NCI-H69 (cell line): ENCODE measurements at regions not wholly inside any gene's neighbourhood (a gene's known extent, or its start where the extent isn't known, plus 50 kb on each side); places are given as distances from the start of the nearest gene placed in this dataset.
"Not testable (repeated sequence)": the region's sequence is repeated elsewhere in the genome, so short reads cannot be mapped to it uniquely, and the experiment has no call there.

Experiments used
- DNase-seq: peaks from one replicate; lab custom pipeline; 2025; lab: John Stamatoyannopoulos, UW

GRCh38 chr14:56351861-56352260 lies 227.7 kb upstream of the TMEM260 start:
- DNase-seq: no peak

DNA sequence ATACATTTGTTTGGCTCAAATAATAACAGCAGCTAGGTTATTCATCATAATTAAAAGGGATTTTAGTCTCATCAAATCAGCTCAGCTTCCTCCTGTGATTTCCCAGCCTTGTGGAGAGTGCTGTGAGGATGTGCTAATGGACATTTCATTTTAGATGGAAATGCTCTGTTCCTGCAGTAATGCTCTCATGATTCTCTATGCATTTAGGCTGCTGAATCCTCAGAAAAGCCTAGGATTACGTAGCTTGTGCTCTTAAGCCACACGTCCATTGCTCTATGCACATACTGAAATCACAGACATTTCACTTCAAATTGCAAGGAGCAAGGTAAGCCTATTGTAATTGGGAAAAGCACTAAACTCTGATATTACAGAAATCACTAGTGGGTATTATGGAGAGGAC lies 226.6 kb upstream of the TMEM260 start:
- no peak for DNase-seq

- DNase-seq: no peak
Measured at GRCh38 chr14:56357428-56357827, 222.2 kb upstream of the TMEM260 start.

DNA sequence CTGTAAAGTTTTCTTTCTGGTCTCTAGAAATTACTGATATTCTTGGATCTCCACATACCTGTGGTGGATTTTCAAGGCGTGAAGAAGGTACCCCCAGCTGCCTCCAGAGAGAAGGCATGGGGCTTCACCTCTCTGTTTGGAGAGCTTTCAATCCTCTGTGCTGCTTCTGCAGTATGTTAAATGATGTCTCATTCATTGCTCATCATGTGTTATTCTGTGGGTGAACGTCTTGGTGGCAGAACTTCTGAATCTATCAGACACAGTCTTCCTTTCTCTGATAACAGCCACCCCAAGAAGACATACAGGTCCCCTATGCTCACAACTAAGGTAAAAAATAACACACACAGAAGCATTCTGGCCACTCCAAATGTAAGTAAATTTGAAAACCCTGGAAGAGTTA lies 221.3 kb upstream of the TMEM260 start:
- no peak for DNase-seq

DNA sequence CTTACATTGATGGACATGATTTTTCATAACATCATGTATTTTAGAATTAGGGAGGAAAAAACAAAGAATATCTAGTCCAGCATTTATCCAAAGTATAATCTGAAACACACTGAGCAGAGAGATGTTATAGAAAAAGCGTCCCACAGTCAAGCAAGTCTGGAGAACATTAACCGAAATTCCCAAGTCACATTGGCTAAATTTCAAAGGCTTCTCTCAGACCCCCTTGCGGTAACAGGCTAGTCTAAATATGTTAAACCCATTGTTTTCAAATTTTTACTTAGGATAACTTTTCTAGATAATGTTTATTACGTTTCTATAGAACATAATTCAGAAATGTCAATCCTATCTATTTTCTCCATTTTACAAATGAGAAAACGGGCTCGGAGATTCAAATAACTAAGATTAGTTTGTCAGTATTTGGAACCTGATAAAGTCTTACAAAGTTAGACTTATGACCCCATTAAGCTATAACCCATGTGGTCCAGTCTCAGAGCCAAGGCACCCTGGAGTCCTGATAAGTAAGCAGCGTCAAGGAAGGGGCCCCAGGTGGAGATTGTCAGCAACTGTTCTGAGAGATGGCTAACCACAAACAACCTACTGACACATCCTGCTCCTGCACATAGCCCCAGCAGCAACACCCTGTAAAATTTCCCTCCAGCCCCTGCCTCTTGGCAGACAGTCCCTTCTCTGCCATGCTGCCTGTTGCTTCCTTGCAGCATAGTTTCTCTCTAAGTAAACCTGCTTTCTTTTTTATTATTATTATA lies 220.6 kb upstream of the TMEM260 start:
- no peak for DNase-seq

DNA sequence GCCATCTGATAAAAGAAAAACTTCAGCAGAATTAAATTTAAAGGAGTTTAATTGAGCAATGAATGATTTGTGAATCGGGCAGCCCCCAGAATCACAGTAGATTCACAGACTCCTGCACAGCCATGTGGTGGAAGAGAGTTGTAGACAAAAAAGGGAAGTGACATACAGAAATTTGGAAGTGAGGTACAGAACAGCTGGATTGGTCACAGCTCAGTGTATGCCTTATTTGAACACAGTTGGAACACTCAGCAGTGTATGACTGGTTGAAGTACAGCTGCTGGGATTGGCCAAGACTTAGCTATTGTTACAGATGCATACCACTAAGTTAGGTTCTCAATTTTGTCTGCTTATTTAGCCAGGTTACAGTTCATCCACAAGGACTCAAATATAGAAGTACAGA lies 213.9 kb upstream of the TMEM260 start:
- DNase-seq: not testable (repeated sequence)

GRCh38 chr14:56367416-56367815 lies 212.2 kb upstream of the TMEM260 start:
- no peak for DNase-seq

GRCh38 chr14:56371737-56372136 lies 207.9 kb upstream of the TMEM260 start:
- DNase-seq: no peak

DNA sequence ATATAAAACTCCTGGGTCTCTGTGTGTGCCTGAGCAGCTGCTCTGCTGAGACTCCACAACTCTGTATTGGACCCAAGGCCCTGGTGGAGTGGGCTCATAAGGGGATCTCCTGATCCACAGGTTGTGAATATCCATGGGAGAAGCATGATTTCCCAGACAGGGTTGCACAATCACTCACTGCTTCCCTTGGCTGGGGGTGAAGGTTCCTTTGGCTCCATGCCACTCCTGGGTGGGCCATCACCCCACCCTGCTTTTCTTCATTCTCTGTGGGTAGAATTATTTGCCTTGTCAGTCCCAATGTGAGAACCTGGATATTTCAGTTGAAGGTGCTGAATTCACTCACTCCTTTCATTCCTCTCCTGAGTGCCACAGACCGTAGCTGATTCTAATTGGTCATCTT lies 205.2 kb upstream of the TMEM260 start:
- DNase-seq: no peak

DNA sequence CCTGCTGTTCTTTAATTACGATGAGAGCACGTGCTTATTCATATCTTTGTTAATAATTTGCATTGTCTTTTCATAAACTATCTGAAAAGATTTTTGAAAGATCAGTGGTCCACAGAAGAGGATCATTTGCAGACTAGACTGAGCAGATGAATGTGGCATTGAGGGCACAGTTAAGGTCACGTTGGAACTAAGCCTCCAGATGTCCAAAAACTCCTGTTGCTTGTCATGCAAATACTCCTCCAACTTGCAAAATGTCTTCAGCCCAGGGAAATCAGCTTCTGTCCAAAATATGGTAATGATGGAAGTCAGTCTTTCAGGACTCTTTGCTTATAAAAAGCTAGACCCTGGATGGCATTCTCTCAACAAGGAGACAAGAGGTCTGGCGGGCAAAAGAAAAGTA lies 201.6 kb upstream of the TMEM260 start:
- no peak for DNase-seq

DNA sequence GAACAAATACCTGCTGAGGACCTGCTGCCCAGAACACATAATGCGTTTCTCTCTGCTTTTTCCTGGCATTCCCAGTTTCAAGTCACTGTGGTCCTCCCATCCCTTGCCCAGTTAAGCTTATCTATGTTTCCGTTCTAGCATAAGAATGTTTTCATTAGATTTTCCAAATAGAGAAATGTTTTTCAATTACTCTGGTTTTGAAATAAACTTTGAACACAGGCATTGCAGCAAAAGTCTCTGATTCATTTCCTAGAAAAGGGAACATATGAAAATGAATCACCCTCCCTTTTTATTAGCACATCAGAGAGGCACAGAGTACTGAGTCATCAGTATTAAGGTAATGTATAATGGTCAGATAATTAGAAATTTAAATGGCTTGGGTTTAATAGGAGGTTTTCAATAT lies 201.1 kb upstream of the TMEM260 start:
- DNase-seq: no peak

- no peak for DNase-seq
Measured at GRCh38 chr14:56379956-56380355, 199.6 kb upstream of the TMEM260 start.

DNA sequence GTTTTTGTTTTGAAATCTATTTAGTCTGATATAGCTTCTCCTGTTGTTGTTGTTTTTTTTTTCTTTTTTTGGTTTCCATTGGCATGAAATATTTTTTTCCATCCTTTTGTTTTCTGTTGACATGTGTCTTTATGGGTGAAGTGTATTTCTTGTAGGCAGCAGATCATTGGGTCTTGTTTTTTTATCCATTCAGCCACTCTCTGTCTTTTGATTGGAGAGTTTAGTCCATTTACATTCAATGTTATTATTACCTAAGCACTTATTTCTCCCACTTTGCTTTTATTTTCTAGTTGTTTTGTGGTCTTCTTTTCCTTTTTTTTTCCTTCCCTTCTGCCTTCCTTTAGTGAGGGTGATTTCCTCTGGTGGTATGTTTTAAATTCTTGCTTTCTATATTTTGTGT lies 193.6 kb upstream of the TMEM260 start:
- DNase-seq: no peak

DNA sequence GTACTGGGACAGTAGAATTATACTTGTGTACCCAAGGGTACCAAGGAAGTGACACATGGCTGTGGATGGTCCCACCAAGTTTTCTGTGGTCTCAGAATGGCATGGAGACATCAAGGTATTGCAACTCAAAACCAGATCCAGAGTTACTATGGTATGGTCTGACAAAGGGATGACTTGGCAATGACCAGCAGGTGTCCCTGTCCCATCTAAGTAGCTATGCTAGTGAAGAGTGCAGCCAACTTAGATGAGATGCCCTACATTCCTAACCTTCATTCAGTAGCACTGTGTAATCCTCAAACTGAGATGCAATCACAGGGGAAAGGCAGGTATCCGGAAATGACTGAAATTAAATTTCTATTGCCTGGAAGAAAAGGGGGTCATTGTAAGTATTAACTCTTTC lies 188.7 kb upstream of the TMEM260 start:
- peak; percentile 58 for DNase-seq

GRCh38 chr14:56394826-56395530 lies 184.6 kb upstream of the TMEM260 start:
- no peak for DNase-seq

- no peak for DNase-seq
Measured at GRCh38 chr14:56400109-56400825, 179.3 kb upstream of the TMEM260 start.

DNA sequence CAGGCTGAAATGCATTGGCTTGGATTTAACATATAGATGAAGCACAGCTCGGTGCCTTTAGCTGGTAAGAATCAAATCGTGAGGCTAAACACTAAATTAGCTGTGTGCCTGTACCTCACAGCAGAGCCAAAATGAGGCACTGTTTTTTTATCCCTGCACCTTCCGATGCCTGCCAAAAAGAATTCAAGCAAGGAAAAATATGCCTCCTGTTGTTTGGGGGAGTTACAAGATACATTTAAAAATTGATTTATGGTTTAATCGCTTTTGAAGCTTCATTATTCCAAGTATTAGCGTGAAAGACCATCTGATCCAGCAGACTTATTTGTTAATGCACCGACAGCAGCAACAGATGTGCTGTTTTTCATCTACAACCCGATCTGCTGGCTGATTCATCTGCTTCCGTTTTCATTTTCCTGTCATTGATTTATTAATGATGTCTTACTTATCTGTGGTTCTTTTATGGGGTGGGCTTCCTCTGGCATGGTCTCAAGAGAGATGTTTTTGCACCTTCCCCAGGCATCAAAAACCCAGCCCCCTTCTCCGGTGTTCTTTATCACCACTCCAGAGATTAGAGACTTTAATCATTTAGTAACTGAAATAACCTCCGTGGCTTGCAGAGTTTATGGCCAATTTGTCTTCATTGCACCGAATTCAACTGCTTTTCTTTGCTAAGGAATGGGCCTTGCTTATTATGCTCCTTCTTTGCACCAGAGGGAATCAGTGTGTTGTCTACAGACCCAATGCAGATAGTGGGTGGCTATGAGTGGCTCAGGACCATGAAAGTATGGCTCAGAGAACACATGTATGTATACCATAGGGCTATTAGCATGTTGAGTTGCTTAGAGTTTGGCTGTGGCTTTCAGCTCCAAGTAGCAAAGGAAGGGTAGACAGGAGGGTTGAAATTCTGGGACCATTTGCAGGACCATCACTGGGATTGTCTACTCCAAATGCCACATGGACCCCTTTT lies 166.8 kb upstream of the TMEM260 start:
- DNase-seq: peak; percentile 84

DNA sequence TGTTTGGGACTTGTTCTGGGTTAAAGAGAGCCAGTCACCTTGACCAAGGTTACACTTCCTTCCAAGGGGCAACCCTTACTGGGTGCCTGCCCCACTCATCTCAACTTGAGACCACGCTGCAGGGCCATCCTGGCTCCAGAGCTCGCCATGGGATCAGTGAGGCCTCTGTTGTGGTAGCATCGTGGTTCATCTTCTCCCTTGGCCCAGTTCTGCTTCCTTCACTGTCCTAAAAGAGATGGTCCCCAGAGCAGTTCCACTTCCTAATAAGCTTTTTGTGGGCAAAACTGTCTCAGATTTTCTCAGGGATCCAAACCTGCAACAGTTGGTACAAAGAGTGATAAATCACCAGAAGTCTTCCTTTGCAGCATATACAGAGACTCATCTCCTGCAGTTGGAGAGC lies 165.9 kb upstream of the TMEM260 start:
- no peak for DNase-seq

- DNase-seq: no peak
Measured at GRCh38 chr14:56414236-56414635, 165.4 kb upstream of the TMEM260 start.

GRCh38 chr14:56416213-56416612 lies 163.4 kb upstream of the TMEM260 start:
- no peak for DNase-seq

DNA sequence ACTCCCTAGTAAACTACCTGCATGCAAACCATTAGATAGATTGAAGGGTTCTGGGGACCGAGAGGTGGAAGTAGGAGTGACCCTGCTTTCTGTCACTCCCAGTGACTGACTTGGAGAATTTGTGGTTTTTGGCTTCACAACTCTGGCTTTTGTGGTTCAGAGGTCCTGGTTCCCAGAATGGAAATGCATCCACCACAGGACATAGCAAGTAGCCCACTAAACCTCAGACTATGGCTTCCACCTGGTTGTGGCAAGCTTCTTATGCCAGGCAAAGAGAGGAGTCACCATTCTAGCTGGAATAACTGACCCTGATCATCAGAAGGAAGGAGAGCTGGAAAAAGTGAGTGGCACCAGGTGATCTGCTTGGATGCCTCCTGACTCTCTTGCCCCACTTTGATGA lies 162.4 kb upstream of the TMEM260 start:
- DNase-seq: no peak

GRCh38 chr14:56419750-56420149 lies 159.8 kb upstream of the TMEM260 start:
- DNase-seq: no peak
